CD4-positive, alpha-beta T cell treated with Interleukin-2 at 100 ng/mL for 4 hours (primary cell): ENCODE measurements at regions not wholly inside any gene's neighbourhood (a gene's known extent, or its start where the extent isn't known, plus 50 kb on each side); places are given as distances from the start of the nearest gene placed in this dataset.

Source experiments
- DNase-seq: peaks from one replicate; pipeline ENCODE4 v3.0.0-alpha.2; 2020; ENCODE audit warnings: low spot score

DNA sequence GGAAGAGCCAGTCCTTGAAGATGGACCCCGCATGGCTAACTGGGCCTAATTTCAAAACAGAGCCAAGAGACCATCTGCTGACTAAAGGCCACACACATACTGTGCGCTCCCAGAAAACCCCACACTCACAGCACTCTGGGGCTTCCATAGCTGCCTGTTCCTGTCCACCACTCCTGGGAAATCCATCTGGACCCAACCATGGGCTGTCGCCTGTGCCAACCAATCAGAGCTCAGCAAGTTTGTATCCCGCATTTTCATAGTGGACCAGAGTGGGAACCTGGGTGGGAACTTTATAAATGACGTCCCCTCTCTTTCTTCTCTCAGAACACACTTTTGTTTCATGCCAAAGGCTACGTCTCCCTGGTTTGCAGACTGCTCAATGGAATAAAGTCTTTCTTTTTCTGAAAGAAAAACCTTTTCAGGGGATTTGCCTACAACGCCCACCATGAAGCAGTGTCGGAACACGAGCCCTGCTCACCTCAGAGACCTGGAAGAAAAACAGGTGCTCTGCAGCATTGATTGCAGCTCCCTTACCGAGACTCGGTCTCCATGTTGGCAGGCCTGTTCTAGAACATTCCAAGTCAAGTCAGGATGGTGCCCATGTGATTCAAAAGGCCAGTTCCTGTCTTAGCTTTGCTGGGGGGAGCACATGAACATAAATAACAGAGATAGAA, 137.2 kb upstream of the GPC1 start:
- no peak for DNase-seq

DNA sequence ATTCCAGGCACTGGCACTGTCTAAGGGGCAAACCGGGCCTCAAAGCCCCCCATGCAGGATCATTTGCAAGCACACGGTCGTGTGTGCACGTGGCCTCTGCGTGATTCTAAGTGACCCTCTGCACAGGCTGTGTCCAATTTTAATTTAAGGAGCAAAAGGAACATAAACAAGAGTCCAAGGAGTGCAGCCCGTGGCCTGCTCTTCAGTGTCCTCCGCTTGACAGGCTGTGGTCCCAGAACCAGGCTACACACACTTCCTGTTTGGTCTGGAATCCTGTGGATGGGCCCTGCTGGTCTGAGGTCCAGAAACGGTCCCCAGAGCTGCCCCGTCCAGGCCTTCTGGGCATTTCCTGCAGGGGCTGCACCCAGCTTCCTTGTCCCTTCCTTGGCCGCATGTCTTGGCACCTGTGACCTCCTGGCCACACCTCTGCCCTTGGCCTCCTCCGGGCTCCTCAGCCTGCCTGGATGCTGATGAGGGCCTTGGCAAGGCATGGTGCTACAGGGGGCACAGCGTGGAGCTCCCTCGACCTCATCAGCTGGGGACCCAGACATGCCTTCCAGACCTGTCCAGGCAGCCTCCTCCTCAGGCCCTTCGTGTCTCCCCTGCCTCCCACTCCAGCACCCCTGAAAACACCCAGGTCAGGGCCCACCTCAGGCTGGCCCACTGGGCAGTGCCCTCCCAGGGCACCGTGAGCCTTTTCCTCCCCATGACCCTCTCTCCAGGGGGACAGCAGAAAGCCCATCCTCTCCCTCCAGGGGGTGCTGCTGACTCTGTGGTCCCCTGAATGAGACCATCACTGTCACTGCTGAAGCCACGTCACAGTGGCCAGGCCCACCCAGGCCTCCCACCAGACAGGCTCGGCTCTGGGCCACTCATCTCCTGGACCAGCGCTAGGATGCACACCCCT, 136.4 kb upstream of the GPC1 start:
- no peak for DNase-seq

DNA sequence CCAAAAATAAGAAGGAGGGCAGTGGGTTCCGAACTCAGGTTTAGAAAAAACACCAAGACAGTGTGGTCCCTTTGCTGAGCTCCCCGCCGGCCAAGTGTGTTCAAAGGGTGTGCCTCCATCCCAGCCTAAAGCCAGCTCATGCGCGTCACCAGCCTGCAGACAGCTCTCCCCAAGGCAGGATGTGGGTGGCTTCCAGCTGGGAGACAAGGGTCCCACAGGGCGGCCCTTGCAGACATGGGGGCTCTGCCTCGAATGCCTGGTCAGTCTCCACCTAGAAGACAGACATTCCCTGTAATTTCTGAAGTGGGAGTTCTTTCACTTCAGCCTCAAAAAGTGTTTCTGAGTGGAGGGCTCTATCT, 135.8 kb upstream of the GPC1 start:
- no peak for DNase-seq

DNA sequence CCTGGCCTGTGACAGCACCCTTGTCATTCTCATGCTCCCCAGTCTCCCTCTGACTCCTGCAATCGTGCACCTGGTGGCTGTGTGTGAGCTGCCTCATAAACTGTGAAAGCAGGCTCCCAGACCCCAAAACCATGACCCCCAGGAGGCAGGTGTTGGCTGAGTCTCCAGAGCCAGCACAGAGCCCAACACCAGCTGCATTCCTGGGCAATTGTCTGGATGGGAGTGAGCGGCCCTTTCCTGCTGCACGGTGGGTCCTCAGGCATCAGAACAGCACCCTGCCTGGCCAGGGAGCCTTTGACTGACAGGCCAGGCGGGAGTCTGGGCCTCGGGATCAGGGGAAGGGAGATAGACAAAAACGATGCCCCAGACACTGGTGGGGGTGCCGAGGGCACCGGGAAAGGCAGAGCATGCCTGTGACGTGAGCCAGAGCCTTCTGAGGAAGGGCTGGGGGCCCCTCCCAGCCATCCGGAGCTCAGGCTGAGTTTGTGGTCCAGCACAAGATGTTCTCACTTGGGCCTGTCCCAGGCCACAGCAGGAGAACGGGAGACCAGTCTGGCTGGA, 135.1 kb upstream of the GPC1 start:
- no peak for DNase-seq

DNA sequence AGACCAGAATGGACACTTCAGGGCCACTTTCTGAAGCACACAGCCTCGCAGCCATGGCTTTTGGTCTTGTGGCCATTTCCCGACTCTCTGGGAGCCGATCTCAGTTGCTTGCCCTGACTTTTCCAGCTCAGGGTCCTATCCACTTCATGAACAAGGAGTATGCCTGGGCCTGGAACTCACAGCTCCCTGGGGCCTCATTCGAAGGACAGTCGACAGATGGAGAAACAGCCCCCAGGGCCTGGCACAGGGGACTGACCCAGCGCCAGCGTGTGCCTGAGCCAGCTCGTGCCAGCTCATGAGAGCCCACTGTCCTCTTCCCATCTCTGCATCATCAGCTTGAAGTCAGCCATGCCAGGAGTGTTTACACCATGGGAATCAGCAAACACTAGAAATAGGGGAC, 134.6 kb upstream of the GPC1 start:
- no peak for DNase-seq

DNA sequence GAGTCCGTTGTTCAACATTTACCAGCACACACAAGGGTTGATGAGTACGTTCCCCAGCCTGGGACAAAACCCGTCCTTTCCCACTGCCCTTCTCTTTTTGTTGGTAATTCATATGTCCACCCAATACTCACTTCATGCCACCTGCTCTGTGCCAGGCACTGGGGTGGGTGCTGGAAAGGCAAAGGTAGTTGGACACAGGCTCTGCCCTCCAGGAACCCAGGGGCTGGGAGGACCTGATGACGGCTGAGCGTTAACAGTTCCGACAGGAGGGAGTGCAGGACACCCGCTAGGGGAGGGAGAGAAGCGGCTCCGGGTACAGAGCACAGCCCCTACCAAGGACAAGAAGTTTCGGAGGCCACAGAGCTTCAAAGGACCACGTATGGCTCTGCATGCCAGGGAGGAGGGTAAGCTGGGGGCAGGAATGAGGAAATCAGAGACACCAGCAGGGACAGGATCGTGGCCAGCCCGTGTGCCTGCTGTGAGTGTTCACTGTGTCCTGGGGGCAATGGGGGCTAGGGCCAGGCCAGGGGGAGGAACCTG, 134.1 kb upstream of the GPC1 start:
- no peak for DNase-seq

DNA sequence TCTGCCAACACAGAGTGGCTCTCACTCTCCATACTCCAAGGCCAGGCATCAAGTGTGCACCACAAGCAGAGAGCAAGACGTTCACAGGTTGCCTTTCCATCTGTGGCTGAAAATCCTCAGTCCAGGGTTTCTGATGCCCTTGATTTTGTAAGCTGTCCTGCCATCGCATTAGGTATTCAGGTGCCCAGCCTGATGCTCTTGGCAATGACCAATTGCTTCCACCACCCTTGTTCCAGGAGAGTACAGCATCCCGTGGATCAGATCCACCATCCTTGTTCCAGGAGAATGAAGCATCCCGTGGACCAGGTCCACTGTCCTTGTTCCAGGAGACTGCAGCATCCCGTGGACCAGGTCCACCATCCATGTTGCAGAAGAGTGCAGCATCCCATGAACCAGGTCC, 133.4 kb upstream of the GPC1 start:
- DNase-seq = no peak

DNA sequence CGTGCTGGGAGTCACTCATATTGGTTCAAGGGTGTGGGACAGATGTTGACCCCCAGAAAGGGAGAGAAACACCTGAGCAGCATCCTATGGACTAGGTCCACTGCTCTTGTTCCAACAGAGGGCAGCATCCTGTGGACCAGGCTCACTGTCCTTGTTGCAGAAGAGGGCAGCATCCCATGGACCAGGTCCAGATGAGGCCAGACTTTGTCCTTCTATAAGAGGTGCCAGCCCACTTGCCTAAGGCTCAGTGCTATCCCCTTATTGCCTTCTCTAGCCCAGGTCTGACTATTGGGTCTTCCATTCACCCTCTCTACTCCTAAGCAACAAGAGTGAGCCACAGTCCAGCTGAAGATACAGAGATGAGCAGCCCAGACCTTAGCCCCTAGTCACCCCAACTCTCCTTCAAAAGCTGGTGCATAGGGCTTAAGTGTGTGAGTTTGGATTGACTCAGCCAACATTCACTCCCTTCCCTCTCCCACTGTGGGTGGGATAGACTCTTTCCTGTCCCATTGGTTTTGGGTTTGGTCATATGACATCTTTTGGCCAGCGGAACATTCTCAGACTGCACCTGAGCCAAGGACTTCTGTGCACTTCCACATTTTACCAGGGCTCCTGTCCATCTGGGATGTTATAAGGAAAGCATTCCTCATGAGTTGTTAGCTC, 132.4 kb upstream of the GPC1 start:
- no peak for DNase-seq

DNA sequence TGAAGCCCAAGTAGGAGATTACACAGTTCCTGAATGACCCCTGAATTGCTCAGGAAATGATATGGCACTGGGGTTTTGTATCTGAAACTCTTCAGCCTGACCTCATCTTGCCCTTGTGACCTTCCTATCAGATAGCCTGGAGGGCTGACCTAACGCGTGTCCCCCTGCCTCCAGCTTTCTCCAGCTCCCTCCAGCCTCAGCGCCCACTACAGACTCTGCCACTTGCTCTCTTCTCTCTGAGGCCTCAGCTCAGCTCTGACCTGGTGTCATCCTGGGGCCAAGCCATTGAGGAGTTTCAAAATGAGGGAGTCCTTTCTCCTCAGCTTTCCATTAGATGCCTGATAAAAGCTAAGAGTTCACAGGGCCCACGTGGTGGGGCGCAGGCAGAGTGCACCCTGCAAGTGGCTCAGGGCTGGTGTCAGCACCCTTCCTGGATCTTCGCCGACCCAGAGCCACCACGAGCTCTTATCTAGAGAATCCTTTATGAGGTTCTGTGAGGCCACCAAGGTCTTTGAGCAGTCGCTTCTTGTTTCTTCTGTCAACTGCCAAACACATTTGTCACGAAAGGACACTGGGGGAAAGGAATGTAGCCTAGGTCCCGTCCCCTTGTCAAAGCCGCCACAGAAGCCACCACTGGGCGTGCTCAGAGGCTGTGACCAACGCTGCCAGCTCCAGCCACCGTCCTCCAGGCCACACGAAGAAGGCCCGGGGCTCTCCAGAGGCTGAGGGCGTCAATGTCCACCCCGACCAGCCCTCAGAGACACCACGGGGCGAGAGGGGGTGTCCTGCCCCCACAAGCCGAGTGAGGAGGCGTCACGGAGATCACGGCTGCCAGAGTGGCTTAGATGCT, 131.3 kb upstream of the GPC1 start:
- no peak for DNase-seq

DNA sequence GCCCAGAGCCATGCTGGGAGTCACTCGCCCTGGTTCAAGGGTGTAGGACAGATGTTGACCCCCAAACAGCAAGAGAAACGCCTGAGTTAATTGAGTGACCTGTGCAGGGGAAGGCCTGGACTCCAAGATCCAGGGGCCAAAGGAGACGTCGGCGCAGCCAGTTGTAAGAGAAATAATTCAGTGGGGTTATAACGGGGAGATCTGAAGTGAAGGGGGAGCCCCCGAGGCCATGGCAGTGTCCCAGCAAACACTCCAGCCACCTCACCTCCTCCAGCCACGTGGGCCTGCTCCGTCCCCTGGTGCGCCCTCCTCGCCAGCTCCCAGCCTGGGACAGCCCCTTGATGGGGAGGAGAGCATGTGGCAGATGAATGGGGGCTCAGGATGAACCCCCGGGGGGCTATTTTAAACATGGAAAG, 130.7 kb upstream of the GPC1 start:
- DNase-seq = no peak

DNA sequence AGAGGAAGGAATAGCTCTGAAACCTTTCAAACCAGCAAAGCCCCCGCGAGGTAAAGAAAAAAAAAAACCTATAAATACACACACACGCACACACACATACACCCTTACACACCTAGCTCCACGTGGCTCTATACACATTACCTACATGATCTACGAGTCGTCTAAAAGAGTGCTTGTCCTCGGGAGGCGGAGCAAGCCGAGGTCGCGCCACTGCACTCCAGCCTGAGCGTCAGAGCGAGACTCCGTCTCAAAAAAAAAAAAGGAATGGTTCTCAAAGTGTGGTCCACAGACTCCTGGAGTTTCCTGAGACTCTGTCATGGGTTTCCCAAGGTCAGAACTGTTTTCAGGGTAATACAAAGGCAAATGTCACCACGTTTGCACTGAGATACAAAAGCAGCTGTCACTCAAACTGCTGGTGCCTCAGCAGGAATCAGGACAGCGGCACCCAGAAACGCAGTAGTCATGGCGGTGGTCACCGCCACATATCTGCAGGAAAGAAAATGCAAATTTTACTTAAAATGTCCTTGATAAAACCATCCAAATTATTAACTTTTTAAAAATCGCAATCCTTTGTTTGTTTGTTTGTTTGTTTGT, 130.0 kb upstream of the GPC1 start:
- DNase-seq = no peak

DNA sequence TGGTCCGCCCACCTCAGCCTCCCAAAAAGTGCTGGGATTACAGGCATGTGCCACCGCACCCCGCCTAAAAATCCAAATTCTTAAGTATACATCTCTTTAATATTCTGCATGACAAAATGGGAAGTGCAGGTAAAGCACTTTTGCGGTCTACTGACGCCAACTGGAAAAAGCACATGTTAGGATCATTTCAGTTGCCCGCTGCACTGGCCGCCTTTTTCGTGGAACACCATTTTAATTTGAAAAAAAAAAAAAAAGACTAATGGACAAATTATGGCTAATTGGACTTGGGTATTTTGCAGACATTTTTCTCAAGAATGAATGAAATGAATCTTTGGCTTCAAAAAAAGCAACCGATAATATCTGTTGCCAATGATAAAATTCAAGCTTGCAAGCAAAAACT, 129.3 kb upstream of the GPC1 start:
- no peak for DNase-seq

DNA sequence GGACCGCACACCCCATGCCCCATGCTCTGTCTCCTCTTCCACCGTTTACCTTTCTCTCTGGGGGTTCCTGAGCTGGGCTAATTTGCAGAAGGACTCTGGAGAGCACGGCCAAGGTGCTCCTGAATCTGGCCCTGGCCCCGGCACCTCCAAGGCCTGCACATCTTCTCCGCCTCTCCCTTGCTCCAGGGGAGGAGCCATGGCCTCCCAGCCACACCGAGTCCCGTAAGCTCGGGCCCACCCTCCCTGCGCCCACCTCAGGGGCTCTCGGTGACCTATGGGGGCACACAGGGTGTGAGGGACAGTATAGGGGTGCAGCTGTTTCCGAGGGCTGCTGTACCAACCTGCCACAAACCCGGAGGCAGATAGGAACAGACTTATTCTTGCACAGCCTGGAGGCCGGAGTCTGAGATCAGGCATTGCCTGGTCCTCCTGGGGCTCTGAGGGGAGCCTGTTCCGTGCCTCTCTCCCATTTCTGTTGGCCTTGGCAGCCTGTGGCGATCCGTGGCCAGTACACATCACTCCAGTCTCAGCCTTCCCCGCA, 127.3 kb upstream of the GPC1 start:
- DNase-seq = no peak

DNA sequence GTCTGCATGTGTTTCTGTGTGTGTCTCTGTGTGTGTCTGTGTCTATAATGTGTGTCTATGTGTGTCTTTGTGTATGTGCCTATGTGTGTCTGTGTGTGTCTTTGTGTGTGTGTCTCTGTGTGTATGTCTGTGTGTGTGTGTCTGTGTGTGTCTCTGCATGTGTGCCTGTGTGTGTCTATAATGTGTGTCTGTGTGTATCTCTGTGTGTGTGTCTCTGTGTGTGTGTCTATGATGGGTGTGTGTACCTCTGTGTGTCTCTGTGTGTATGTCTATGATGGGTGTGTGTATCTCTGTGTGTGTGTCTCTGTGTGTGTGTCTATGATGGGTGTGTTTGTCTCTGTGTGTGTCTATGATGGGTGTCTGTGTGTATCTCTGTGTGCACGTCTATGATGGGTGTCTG, 126.2 kb upstream of the GPC1 start:
- DNase-seq = no peak

DNA sequence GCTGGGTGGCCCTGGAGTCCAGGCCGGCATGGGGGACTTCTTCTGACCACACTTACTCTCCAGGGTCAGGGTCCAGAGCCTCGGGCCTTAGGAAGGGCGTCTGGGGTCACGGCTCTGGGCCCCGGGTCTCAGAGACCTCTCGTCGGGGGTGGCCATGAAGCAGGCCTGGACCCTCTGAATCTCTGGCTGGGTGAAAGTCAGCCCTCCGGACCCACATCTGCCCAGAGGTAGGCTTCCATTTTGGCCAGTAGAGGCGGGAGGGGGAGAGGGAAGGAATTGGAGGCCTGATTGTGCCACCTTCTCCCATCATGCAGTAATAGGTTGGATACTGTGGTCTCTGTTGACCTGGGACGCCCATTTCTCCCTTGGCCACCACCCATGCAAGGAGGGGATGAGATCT, 125.3 kb upstream of the GPC1 start:
- no peak for DNase-seq

DNA sequence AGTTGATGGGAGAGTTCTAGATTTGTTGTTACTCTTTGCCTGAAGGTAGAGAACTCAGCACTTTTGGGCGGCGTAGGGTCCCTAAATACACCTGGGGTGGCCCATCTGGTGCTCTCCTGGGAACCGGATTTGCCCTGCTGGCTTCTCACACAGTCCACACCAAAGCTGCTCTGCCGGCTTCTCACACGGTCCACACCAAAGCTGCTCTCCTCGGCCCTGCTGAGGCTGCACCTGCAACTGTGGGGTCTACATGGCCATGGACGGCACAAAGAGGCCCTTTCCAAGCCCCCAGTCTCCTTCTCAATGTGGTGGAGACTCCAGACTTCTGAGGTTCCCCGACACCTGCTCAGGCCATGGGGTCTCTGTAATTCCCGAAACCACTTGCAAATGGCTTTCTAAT, 124.8 kb upstream of the GPC1 start:
- DNase-seq = no peak

DNA sequence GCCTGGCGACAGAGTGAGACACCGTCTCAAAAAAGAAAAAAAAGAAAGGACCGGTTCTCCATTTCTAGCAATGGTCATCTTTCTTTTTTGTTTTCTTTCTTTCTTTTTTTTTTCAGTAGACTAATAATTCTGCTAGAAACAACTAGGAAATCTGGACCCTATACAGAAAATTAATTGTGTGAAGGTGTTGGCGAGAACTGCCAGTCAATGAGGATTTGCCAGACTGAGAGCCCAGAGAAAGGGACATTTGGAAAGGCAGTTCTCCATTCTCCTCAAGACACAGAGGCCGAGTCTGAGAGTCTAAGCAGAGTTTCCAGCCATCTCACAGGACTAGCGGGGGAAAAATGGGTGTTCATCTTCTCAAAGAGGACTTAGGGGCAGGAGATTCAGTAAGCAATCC, 123.6 kb upstream of the GPC1 start:
- DNase-seq = no peak

DNA sequence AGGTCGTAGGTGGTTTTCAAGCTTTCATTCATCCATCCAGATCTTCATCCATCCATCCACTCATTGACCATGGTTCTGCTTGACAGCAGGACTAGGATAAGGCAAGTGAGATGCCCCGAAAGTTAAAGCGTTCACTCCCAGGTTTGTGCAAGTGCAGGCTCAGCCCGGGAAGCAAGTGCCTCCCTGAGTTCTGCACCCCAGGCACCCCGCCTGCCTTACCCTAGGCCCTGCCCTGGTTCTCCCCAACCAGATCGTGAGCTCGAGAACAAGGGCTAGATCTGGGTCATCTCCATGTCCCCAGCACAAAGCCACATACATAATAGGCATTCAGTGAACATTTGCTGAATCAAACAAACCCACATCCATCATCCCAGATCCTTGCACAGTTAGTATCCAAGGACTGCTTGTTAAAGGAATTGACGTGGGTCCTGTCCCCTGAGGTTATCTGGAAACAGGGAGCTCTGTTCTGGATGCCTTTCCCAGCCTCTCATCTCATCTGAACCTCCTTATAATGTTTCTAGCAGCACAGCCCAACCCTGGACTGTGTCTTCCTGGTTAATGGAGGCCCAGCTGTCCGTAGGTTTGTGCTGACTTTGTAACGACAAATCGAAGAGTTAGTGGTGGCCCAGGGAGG, 116.1 kb upstream of the GPC1 start:
- no peak for DNase-seq

DNA sequence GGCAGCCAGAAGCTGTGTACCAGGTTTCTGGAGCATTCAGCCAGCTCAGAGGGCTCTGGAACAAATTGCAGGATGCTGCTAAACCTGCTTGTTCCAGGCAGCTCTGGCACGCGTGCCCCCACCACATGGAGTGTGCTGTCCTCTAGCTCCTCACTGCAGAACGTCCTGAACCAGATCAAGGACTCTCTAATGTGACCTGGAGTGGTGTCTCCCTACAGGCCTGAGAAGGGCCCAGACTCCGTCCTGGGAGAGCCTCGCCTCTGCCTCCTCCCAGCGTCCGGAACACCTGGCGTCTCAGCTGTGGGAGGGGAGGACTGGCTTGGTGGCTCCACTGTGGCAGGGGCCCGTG, 115.6 kb upstream of the GPC1 start:
- DNase-seq = no peak

DNA sequence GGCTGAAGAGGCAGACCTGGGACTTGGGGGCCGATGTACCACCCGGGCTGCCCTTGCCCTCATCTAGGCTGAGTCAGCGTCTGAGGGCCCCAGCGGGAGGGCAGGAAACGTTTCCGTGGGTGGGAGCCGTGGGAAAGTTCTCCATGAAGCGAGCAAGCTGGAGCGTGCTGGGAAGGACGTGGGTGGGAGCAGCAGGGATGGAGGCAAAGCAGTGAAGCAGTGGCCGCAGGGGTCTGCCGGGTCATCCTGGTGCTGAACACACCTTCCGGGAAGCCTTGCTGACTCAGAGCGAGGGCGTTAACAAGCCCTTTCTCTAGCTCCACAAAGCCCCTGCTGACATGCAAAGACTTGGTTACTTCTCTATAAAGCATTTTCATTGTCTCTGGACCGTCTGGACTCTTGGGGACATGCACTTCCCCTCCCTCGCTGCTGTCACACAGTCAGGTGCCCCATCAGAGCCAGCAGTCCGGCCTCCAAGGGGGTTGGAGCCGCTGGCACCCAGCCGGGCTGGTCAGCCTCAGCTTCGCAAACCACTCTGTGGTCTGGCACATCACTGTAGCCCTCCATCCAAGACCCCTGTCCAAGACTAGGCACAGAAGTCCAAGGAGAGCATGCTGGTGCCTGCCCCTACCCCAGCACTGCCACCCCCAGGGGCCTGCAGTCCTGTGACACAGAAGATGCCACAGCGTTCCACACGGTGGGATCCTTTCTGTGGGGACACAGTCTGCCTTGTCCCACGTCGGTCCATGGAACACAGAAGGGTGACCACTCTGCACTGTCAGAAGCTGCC, 115.1 kb upstream of the GPC1 start:
- no peak for DNase-seq
